Stimulated activated memory B cell treated with anti-CD40 and anti-IgM and Interleukin-4, amounts not matched to agents 10 μg/mL and 1 μg/mL and 100 μg/mL, for 72 hours (primary cell): ENCODE measurements at regions not wholly inside any gene's neighbourhood (a gene's known extent, or its start where the extent isn't known, plus 50 kb on each side); places are given as distances from the start of the nearest gene placed in this dataset.
A peak's percentile ranks its signal among the peaks of the same experiment; 100 is the strongest.

Experiments used
- ATAC-seq: fragments of 150-1000 bp; cut with Tn5 transposase; 2 replicates; pipeline ENCODE4 v1.10.0; 2021
- H3K27ac Mint-ChIP-seq: one replicate; pipeline ENCODE4 v1.8.0; 2022; ENCODE audit warnings: mild to moderate bottlenecking, mixed read lengths
- H3K27me3 Mint-ChIP-seq: one replicate; pipeline ENCODE4 v1.8.0; 2022; ENCODE audit warnings: mixed read lengths
- H3K36me3 Mint-ChIP-seq: one replicate; pipeline ENCODE4 v1.8.0; 2022; ENCODE audit warnings: mixed read lengths
- H3K4me1 Mint-ChIP-seq: one replicate; pipeline ENCODE4 v1.8.0; 2022; ENCODE audit warnings: mixed read lengths
- H3K4me3 Mint-ChIP-seq: one replicate; pipeline ENCODE4 v1.8.0; 2022; ENCODE audit warnings: mild to moderate bottlenecking, moderate library complexity, mixed read lengths
- H3K9me3 Mint-ChIP-seq: one replicate; pipeline ENCODE4 v1.8.0; 2022; ENCODE audit warnings: mixed read lengths

DNA sequence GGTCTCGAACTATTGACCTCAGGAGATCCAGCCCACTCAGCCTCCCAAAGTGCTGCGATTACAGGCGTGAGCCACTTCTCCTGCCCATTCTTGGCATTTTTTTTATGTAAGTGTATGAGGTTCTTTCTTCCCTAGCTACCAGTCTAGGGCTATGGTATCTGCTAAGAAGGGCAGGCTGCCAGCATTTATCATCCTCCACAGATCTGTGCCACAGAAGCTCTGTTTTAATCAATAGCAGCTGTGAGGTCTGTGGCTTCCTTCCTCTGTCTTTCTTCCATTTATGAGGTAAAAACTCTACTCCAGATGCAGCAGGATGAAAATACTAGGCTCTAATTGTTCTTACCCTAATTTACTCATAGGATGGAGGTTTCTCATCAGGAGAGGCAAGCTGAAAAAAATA lies 1382.4 kb upstream of the ADGRB3 start:
- Mint-ChIP-seq H3K4me1 (no peaks in the 10 kb centered on the region), H3K27me3 (no peaks in the 10 kb centered on the region), H3K9me3 (peaks cover 3% of the 10 kb centered on the region), H3K4me3 (no peak overlapping the region), H3K27ac (no peak overlapping the region), H3K36me3 (no peaks in the 10 kb centered on the region)
- no peak for ATAC-seq

DNA sequence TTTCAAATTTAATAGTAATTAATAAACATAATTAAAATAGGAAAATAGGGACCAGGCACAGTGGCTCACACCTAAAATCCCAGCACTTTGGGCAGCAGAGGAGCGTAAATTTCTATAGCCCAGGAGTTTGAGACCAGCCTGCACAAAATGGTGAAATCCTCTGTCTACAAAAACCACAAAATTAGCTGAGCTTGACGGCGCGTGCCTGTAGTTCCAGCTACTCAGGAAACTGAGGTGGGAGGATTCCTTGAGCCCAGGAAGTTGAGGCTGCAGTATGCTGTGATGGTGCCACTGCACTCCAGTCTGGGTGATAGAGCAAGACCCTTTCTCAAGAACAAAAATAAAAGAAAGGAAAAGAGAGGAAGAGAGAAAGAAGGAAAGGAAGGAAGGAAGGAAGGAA lies 1387.0 kb upstream of the ADGRB3 start:
- Mint-ChIP-seq H3K9me3 (no peaks in the 10 kb centered on the region), H3K4me1 (no peaks in the 10 kb centered on the region), H3K27ac (no peak overlapping the region), H3K4me3 (no peak overlapping the region), H3K27me3 (no peaks in the 10 kb centered on the region), H3K36me3 (no peaks in the 10 kb centered on the region)
- ATAC-seq = no peak

DNA sequence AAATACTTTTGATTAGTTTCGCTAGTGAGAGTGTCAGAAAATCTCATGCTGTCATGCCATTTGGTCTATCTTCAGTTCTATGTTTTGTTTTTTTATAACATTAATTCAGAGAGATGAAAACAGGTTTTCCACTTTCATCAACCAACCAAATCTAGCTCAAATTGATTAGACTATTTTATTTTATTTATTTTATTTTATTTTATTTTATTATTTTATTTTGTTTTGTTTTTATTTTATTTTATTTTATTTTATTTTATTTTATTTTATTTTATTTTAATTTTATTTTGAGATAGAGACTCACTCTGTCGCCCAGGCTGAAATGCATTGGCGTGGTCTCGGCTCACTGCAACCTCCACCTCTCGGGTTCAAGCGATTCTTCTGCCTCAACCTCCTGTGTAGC lies 1391.0 kb upstream of the ADGRB3 start:
- H3K4me3 Mint-ChIP-seq = no peak overlapping the region
- no peaks in the 10 kb centered on the region for H3K4me1 Mint-ChIP-seq
- peaks cover 3% of the 10 kb centered on the region for H3K9me3 Mint-ChIP-seq
- H3K27me3 Mint-ChIP-seq = no peaks in the 10 kb centered on the region
- no peaks in the 10 kb centered on the region for H3K36me3 Mint-ChIP-seq
- no peak overlapping the region for H3K27ac Mint-ChIP-seq
- ATAC-seq = no peak

DNA sequence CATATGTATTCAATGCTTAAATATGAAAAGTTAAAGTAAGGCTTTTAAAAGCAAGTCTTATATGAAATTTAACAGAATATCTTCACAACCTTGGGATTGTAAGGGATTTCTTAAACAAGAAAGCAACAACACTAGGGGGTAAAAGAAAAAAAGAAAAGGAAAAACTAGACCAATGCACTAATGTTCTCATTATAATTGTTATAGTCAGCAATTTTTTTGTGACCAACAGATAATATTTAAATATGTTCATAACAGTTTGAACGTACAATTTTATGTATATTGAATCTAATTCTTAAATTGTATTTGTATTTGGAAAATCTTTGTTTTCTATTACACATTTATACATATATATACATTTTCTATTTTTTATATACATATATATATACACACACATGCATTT lies 1397.8 kb upstream of the ADGRB3 start:
- Mint-ChIP-seq H3K9me3 (peaks cover 1% of the 10 kb centered on the region), H3K36me3 (no peaks in the 10 kb centered on the region), H3K27ac (no peak overlapping the region), H3K4me1 (no peaks in the 10 kb centered on the region), H3K4me3 (no peak overlapping the region), H3K27me3 (no peaks in the 10 kb centered on the region)
- ATAC-seq = no peak

DNA sequence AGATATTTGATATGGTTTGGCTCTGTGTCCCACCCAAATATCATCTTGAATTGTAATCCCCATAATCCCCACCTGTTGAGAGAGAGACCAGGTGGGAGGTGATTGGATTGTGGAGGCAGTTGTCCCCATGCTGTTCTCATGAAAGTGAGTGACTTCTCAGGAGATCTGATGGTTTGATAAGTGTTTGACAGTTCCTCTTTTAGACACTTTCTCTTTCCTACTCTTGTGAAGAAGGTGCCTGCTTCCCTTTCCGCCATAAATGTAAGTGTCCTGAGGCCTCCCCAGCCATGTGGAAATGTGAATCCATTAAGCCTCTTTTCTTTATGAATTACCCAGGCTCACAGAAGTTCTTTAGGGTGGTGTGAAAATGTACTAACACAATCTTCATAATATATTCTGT lies 1404.0 kb upstream of the ADGRB3 start:
- peaks cover 7% of the 10 kb centered on the region for H3K9me3 Mint-ChIP-seq
- H3K27me3 Mint-ChIP-seq = no peaks in the 10 kb centered on the region
- no peak for ATAC-seq
- H3K4me3 Mint-ChIP-seq = no peak overlapping the region
- no peaks in the 10 kb centered on the region for H3K4me1 Mint-ChIP-seq
- H3K36me3 Mint-ChIP-seq = no peaks in the 10 kb centered on the region
- no peak overlapping the region for H3K27ac Mint-ChIP-seq

DNA sequence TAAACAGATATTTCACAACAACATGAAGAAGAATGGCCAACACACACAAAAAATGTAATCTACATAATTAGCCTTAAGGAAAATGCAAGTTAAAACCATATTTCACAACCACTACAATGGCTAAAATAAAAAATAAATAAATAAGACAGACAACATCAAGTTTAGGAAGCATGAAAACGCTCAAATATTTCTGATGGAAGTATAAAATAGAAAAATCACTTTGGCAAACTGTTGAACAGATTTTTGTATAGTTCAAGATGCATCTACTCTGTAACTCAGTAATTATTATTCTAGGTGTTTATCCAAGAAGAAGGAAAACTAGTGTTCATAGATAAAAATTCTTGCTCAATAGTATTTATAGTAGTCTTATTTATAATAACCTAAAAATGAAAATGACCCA lies 1410.1 kb upstream of the ADGRB3 start:
- no peaks in the 10 kb centered on the region for H3K27me3 Mint-ChIP-seq
- H3K4me3 Mint-ChIP-seq = no peak overlapping the region
- H3K9me3 Mint-ChIP-seq = peaks cover 4% of the 10 kb centered on the region
- H3K27ac Mint-ChIP-seq = no peak overlapping the region
- H3K4me1 Mint-ChIP-seq = no peaks in the 10 kb centered on the region
- H3K36me3 Mint-ChIP-seq = no peaks in the 10 kb centered on the region
- no peak for ATAC-seq

DNA sequence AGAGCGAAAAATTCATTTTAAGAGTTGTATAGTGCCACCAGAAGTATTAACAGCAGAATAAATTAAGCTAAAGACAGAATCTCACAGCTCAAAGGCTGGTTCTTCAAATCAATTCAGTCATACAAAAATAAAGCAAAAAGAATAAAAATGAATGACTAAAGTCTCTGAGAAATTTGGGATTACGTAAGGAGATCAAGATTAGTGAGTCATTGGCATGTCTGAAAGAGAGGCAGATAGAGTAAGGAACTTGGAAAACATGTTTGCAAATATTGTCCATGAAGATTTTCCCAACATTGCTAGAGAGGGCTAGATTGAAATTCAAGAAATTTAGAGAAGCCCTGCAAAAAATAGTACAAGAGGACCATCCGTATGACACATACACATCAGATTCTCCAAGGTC lies 1413.9 kb upstream of the ADGRB3 start:
- Mint-ChIP-seq H3K4me1 (no peaks in the 10 kb centered on the region), H3K27ac (no peak overlapping the region), H3K27me3 (no peaks in the 10 kb centered on the region), H3K4me3 (no peak overlapping the region), H3K9me3 (peaks cover under 1% of the 10 kb centered on the region), H3K36me3 (no peaks in the 10 kb centered on the region)
- no peak for ATAC-seq

DNA sequence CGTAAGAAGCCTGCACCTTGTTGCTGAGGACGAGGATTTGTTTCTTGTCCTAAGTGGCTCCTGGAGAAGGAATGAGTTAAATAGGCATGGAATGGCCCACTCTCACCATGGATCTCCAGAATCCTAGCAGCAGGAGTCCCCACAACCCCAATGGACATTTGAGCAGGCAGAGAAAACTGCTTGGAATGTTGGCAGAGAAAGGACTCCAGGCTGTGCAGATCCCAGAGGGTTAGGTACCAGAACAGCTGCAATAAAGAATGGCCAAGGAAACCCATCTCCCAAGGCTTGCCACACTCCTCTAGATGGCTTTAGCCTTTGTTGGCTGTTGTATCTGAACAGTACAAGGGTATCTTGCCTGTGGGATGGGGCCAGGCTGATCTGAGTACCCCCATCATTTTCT lies 1415.7 kb upstream of the ADGRB3 start:
- no peaks in the 10 kb centered on the region for H3K9me3 Mint-ChIP-seq
- H3K27me3 Mint-ChIP-seq = no peaks in the 10 kb centered on the region
- peak; percentile 43 for ATAC-seq
- no peaks in the 10 kb centered on the region for H3K36me3 Mint-ChIP-seq
- H3K27ac Mint-ChIP-seq = no peak overlapping the region
- no peaks in the 10 kb centered on the region for H3K4me1 Mint-ChIP-seq
- no peak overlapping the region for H3K4me3 Mint-ChIP-seq

DNA sequence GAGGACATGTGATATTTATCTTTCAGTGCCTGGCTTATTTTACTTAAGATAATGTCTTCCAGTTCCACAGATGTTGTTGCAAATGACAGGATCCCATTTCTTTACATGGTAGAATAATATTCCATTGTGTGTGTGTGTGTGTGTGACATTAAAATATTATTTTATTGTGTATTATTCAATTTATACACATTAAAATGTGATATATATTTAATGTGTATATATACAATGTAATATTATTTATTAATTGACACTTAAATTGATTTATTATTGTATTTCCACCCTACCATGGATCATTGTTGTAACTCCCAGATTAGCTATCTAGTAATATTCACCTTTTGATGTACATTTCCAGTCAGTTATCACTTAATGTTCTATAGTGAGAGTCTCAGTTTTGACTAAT lies 1422.5 kb upstream of the ADGRB3 start:
- ATAC-seq = no peak
- no peaks in the 10 kb centered on the region for H3K27me3 Mint-ChIP-seq
- no peak overlapping the region for H3K4me3 Mint-ChIP-seq
- H3K36me3 Mint-ChIP-seq = no peaks in the 10 kb centered on the region
- no peak overlapping the region for H3K27ac Mint-ChIP-seq
- H3K4me1 Mint-ChIP-seq = no peaks in the 10 kb centered on the region
- H3K9me3 Mint-ChIP-seq = peaks cover 3% of the 10 kb centered on the region

DNA sequence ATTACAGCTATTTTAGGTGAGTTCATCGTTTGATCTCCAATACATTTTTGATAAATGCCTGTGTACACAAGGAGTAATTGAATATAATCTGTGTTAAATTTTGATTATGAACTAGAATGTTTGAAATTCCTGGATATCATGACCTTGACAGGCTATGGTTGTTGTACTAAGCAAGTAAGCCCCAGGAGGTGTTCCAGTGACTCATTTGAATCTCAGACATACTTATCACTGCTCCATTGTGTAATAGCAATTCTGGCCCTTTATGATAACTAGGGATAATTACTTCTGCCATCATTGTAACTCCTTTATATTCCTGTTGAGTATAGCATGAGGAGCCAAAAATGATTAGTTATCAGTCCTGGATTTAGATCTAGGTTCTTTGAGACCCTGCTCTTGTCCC lies 1424.6 kb upstream of the ADGRB3 start:
- H3K27ac Mint-ChIP-seq = no peak overlapping the region
- H3K4me1 Mint-ChIP-seq = no peaks in the 10 kb centered on the region
- no peak for ATAC-seq
- no peaks in the 10 kb centered on the region for H3K27me3 Mint-ChIP-seq
- no peaks in the 10 kb centered on the region for H3K36me3 Mint-ChIP-seq
- H3K4me3 Mint-ChIP-seq = no peak overlapping the region
- H3K9me3 Mint-ChIP-seq = peaks cover 6% of the 10 kb centered on the region

DNA sequence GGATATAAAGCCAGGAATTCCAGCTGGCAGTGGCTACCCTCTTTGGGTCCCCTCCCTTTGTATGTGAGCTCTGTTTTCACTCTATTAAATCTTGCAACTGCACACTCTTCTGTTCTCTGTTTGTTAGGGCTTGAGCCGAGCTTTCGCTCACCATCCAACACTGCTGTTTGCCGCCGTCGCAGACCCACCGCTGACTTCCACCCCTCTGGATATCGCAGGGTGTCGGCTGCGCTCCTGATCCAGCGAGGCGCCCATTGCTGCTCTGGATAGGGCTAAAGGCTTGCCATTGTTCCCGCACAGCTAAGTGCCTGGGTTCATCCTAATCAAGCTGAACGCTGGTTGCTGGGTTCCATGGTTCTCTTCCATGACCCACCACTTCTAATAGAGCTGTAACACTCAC lies 1433.5 kb upstream of the ADGRB3 start:
- Mint-ChIP-seq H3K4me1 (no peaks in the 10 kb centered on the region), H3K36me3 (no peaks in the 10 kb centered on the region), H3K4me3 (no peak overlapping the region), H3K27ac (no peak overlapping the region), H3K9me3 (peaks cover 15% of the 10 kb centered on the region), H3K27me3 (no peaks in the 10 kb centered on the region)
- no peak for ATAC-seq

DNA sequence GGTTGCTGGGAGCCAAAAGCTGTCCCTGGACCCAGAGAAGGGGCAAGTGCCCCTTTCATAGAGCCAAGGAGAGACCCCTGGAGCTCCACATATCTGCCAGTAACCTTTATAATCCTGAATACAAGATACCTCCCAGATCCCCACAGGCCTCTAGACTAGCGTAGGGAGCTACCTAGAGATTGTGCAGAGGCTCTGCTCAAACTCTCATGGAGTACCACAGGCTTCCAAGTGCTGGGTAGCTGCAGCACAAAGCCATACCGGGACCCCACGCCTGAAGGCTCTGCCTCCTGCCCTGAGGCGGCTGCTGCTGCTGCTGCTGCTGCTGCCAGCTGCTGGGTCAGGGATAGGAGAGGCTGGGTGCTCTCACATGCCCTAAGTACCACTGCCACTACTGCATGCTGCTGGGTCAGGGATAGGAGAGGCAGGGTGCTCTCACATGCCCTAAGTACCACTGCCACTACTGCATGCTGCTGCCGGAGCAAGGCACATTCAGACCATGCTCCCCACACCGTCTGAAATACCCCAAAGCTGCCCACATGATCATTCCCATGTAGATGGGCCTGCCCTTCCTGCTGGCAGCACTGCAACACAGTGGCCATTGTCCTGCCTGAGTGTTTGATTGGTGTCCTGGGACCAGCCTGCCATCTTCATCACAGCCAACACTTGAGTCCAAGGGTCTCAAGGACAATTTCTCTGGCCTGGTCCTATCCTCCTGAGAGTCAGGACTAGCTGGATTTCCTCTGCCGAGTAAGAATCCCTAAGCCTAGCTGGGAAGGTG lies 1434.3 kb upstream of the ADGRB3 start:
- Mint-ChIP-seq H3K9me3 (peaks cover 16% of the 10 kb centered on the region), H3K27me3 (no peaks in the 10 kb centered on the region)

DNA sequence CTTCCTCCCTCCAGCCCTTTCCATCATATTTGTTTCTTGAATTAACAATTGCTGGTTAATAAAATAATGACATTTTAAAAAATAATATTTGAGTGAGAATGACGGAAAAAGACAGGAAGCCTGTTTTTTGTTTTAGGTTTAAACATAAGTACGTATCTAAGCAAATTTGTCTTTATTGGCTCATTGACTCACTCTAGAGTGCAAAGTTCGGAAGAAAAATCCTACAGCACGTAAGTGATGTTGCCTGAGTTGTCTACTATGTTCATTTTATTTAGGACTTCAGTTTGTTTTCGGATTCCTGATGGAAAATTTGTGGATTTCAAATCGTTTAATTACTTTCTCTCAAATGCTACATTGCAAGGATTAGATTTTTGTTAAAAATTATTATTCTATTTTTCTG lies 1435.7 kb upstream of the ADGRB3 start:
- no peak overlapping the region for H3K4me3 Mint-ChIP-seq

More for the DNA sequence above, 1434.3 kb upstream of the ADGRB3 start:
- H3K27ac Mint-ChIP-seq = no peak overlapping the region
- H3K4me1 Mint-ChIP-seq = no peaks in the 10 kb centered on the region
- no peak overlapping the region for H3K4me3 Mint-ChIP-seq
- no peaks in the 10 kb centered on the region for H3K36me3 Mint-ChIP-seq
- ATAC-seq = peak; percentile 8

DNA sequence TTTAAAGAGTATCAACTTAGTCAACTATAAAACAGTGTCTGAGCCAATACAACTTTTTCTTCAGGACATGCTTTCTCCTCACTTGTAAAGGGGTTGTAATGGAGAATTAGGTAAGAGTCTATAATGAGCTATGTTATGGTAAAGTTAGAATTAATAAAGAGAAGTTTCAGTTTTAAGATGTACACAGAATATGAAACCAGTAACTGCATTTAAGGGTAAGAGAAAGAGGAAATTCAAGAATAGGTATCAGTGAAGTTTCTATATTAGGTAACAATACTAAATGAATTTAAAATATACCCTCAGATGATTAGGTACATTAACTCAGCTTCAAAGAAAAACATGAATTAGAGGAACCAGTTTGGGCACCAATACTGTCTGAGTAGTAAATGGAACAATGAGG lies 1444.3 kb upstream of the ADGRB3 start:
- H3K9me3 Mint-ChIP-seq = peaks cover 9% of the 10 kb centered on the region
- no peak overlapping the region for H3K27ac Mint-ChIP-seq

More for the DNA sequence above, 1435.7 kb upstream of the ADGRB3 start:
- H3K36me3 Mint-ChIP-seq = no peaks in the 10 kb centered on the region
- ATAC-seq = no peak
- no peak overlapping the region for H3K27ac Mint-ChIP-seq
- H3K27me3 Mint-ChIP-seq = no peaks in the 10 kb centered on the region
- peaks cover 14% of the 10 kb centered on the region for H3K9me3 Mint-ChIP-seq
- no peaks in the 10 kb centered on the region for H3K4me1 Mint-ChIP-seq

DNA sequence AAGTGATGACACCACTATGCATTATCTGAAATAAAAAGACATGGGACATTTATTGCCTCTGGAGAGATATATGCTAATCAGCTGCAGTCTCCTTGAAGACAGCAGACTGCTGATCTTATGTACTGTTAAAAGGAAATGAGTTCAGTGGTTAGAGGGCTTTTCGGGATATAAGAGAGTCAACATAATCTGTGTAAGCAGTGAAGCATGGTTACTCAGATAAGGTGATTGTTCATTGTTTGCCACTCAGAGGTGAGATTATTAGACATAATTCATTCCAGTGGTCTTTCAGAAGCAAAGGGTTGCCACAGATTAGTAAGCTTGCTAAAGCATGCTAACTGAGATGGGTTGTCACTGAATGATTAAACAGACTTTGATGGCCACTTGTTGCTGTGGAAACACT lies 1450.7 kb upstream of the ADGRB3 start:
- no peak for ATAC-seq
- H3K27me3 Mint-ChIP-seq = no peaks in the 10 kb centered on the region
- H3K27ac Mint-ChIP-seq = no peak overlapping the region
- H3K36me3 Mint-ChIP-seq = no peaks in the 10 kb centered on the region
- H3K4me1 Mint-ChIP-seq = no peaks in the 10 kb centered on the region
- no peak overlapping the region for H3K4me3 Mint-ChIP-seq
- peaks cover 3% of the 10 kb centered on the region for H3K9me3 Mint-ChIP-seq

More for the DNA sequence above, 1444.3 kb upstream of the ADGRB3 start:
- Mint-ChIP-seq H3K36me3 (no peaks in the 10 kb centered on the region), H3K4me1 (no peaks in the 10 kb centered on the region), H3K4me3 (no peak overlapping the region), H3K27me3 (no peaks in the 10 kb centered on the region)
- ATAC-seq = no peak

DNA sequence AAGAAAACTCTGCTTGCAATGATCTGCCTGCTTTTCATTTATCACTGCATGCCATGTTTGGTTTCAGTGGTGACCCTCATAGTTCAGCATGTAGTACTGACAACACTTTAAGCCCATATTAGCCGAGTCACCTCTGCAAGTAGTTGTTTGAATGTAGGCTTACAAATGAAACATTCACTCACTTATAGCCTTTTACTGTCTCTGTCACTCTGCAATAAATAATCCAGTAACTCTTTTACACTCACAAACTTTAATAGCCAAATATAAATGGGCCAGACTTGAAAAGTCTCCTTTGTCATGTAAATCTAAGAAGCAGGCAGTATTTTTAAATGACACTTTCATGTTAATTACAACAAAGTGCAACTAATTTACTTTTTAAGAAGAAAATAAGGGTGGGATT lies 1460.0 kb upstream of the ADGRB3 start:
- Mint-ChIP-seq H3K4me3 (no peak overlapping the region), H3K9me3 (peaks cover 4% of the 10 kb centered on the region), H3K27ac (no peak overlapping the region), H3K4me1 (no peaks in the 10 kb centered on the region), H3K36me3 (no peaks in the 10 kb centered on the region), H3K27me3 (no peaks in the 10 kb centered on the region)
- no peak for ATAC-seq
